Astrocyte of the cerebellum (primary cell): ENCODE measurements at regions not wholly inside any gene's neighbourhood (a gene's known extent, or its start where the extent isn't known, plus 50 kb on each side); places are given as distances from the start of the nearest gene placed in this dataset.

Experiments
- DNase-seq: peaks from one replicate; pipeline ENCODE4 v3.0.0-alpha.2; 2011; ENCODE audit warnings: low read depth
- H3K4me3 ChIP-seq: 2 replicates; pipeline ENCODE4 v1.5.1; 2011; ENCODE audit warnings: mild to moderate bottlenecking, low read depth, low read length, moderate library complexity
- CTCF ChIP-seq: IDR thresholded peaks from 2 replicates; pipeline ENCODE4 v1.5.1; 2012; ENCODE audit warnings: low read length, low read depth, moderate library complexity, mild to moderate bottlenecking; ENCODE audit errors: missing control alignments
- in situ Hi-C: cut with HindIII; loops from 2 replicates; pipeline ENCODE4 v1.10.0; 2017; ENCODE audit warnings: low sequenced_read_pairs

- H3K4me3 ChIP-seq = no peak overlapping the region
- in situ Hi-C loops = no loop called here
- DNase-seq = no peak
- TF ChIP-seq CTCF = no peak
These were observed 739.9 kb upstream of the NR2F2 start for GRCh38 chr15:95590533-95591044.

GRCh38 chr15:95591270-95591669 is 739.2 kb upstream of the NR2F2 start:
- no peak for TF ChIP-seq CTCF
- no peak overlapping the region for H3K4me3 ChIP-seq
- in situ Hi-C loops = no loop called here
- DNase-seq = no peak

GRCh38 chr15:95591886-95592285 is 738.6 kb upstream of the NR2F2 start:
- in situ Hi-C loops = no loop called here
- no peak overlapping the region for H3K4me3 ChIP-seq
- DNase-seq = no peak
- no peak for TF ChIP-seq CTCF

- in situ Hi-C loops = no loop called here
- DNase-seq = no peak
- no peak for TF ChIP-seq CTCF
- no peak overlapping the region for H3K4me3 ChIP-seq
These were observed 736.0 kb upstream of the NR2F2 start for GRCh38 chr15:95594496-95594895.

- in situ Hi-C loops = no loop called here
- DNase-seq = no peak
- TF ChIP-seq CTCF = no peak
- no peak overlapping the region for H3K4me3 ChIP-seq
These were observed 734.7 kb upstream of the NR2F2 start for GRCh38 chr15:95595759-95596158.

- DNase-seq = no peak
- H3K4me3 ChIP-seq = no peak overlapping the region
- no peak for TF ChIP-seq CTCF
- in situ Hi-C loops = no loop called here
These were observed 734.0 kb upstream of the NR2F2 start for GRCh38 chr15:95596496-95596895.
